D721Med (cell line): ENCODE measurements at regions not wholly inside any gene's neighbourhood (a gene's known extent, or its start where the extent isn't known, plus 50 kb on each side); places are given as distances from the start of the nearest gene placed in this dataset.
"Not testable (repeated sequence)": the region's sequence is repeated elsewhere in the genome, so short reads cannot be mapped to it uniquely, and the experiment has no call there.

Experiments used
- DNase-seq: peaks from one replicate; pipeline ENCODE4 v3.0.0; 2011; ENCODE audit warnings: low spot score; ENCODE audit not compliant: insufficient read length
- FAIRE-seq: peaks from 2 replicates; lab custom pipeline; 2011; peaks lifted over from hg19 to GRCh38; lab: Jason Lieb, UNC
- CTCF ChIP-seq: IDR thresholded peaks from 2 replicates; pipeline ENCODE4 v1.5.1; 2012; ENCODE audit warnings: mild to moderate bottlenecking, control low read depth; ENCODE audit not compliant: insufficient read depth; ENCODE audit errors: missing control alignments

- DNase-seq: no peak
- TF ChIP-seq CTCF: no peak
- no peak for FAIRE-seq
These were observed 218.9 kb downstream of the USP22 start for GRCh38 chr17:20823905-20824304.

DNA sequence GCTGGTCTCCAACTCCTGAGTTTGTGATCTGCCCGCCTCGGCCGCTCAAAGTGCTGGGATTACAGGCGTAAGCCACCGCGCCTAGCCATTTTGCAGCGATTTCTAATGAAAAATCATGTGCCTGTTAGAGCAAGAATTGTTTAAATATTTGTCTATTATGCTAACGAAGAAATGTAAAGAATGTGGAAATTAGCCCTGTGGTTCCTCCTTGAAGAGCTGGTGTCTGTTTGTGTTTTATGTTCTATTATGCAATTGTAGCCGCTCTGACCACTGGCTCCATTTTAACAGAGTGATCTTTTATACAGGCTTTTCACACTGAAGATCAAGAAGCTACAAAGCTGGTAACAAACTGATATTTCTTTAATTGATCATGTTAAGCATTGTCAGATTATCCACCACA, 217.3 kb downstream of the USP22 start:
- DNase-seq (no peak), FAIRE-seq (no peak)
- TF ChIP-seq CTCF: no peak

DNA sequence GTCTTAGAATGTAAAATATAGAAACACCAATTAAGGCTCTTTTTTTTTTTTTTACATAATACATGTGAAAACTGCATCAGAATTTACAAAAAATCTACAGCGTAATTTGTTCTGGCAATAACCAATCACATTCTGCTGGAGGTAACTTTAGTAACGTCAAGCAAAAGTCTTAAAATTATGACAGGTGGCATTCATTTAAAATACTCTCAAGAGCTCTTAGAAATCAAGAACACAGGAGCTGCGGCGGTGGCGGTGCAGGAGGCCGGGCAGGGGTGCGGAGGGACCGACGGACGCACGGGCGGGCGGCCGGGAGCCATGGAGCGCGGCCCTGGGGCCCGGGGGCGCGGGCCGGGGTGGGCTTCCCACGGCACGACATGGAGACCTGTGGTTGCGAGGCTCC, 202.4 kb downstream of the USP22 start:
- not testable (repeated sequence) for FAIRE-seq, DNase-seq

- not testable (repeated sequence) for FAIRE-seq, DNase-seq
These were observed 201.6 kb downstream of the USP22 start for GRCh38 chr17:20840987-20841865.

DNA sequence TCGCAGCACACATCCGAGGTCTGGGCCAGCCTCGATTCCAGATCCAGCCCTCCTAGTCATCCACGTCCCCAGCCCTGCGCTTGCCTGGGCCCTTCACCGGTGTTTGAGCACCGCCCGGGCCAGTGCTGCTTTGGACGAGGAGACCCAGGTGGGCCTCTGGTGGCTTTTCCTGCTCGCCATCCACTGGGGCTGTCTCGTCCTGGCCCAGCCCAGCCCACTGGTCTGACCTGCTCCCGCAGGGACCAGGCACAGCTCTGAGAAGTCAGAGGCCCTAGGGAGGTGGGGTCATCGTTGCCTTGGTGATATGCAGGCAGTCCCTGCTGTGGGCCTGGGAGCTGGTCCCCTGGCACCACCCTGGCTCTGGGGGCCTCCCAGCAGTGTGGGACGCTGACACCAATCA, 200.8 kb downstream of the USP22 start:
- FAIRE-seq: not testable (repeated sequence)

DNA sequence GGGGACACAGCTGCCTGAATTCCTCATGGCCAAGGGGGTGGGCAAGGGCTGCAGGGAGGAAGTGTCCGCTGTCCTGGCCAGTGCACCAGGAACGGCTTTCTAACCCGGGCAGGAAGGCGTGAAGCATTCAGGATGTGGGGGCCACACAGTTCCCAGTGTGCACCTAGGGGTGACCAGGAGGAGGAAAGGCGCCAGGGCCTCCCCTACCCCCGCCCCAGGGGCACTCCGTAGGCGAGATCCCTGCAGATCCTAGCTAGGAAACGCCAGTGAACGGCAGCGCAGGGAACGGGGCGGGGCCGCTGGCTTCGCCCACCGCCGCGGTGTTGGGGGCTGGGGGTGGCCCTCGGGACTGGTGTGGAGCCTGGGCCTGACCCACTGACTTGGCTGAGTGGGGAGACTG, 199.6 kb downstream of the USP22 start:
- FAIRE-seq, DNase-seq: not testable (repeated sequence)

More for the DNA sequence above, 200.8 kb downstream of the USP22 start:
- DNase-seq: not testable (repeated sequence)

DNA sequence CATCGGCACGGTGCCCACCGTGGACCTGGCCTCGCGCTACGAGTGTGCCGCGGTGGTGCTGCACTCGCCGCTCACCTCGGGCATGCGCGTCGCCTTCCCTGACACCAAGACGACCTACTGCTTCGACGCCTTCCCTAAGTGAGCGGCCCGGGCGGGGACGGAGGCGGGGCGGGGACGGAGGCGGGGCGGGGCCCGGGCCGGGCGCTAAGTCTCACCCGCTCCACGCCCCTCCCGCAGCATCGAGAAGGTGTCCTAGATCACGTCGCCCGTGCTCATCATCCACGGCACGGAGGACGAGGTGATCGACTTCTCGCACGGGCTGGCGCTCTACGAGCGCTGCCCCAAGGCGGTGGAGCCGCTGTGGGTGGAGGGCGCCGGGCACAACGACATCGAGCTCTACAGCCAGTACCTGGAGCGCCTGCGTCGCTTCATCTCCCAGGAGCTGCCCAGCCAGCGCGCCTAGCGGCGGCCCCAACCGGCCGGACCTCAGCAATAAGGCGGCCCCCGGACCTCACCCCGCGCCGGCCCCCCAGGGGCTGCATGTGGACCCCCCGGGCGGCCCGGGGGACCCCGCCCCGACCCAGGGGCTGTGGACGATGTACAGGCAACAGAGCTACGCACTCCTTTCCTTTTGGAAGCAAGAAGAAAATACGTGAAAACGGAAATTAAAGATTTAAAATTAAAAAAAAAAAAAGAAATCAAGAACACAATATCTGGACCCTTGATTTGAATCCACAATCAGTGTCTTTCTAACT, 198.8 kb downstream of the USP22 start:
- FAIRE-seq, DNase-seq: not testable (repeated sequence)

DNA sequence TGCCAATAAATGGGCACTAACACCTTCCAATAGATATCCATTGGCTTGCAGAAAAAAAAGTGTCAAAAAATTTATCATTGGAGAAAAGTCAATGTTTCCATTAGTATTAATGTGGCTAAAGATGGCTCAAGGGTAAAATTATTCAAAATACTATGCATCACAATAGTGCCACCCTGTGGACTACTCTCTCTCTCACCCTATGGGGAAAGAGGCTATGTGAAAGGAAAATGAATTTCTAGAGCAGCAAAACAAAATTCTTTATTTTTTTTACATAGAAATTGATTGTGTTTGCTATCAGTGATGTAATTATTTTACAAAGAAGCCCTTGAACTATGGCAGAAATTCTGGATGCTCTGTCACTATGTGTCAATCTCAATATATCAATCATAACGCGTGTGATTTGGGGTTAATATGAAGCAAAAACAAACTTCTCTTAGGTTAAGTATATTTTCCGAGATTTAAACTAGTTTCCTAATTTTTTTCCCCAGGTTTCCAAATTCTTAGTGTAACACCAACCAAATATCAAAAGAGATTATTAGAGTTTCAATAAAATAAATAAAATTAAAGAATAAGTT, 193.9 kb downstream of the USP22 start:
- peak; percentile 72 for FAIRE-seq
- peak; percentile 34 for TF ChIP-seq CTCF
- not testable (repeated sequence) for DNase-seq

- not testable (repeated sequence) for FAIRE-seq, DNase-seq
These were observed 191.1 kb downstream of the USP22 start for GRCh38 chr17:20851591-20852238.

GRCh38 chr17:20852239-20852989, 190.4 kb downstream of the USP22 start:
- peak; percentile 15 for TF ChIP-seq CTCF
- no peak for FAIRE-seq
- DNase-seq: no peak
